ENCODE measurements at regions not wholly inside any gene's neighbourhood (a gene's known extent, or its start where the extent isn't known, plus 50 kb on each side); places are given as distances from the start of the nearest gene placed in this dataset.

DNA sequence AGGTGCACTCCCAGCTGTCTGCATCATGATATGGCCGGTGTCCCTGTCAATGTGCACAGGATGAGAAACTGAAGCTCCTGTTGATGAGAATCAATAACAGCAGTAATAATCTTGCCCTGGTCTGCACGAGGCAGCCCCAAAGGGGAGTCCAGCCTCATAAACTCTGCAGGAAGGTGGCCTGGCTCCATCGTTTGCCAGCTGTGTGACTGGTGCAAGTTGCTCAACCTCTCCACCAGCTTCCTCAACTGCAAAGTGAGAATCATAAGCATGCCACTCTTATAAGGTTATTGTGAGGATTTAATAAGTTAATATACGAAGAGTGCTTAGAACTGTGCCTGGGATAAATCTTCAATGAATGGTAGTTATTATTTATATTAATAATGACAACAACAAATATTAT, 203.4 kb upstream of the HES1 start:
- TF ChIP-seq POLR2A (IDR thresholded peaks at IDR 0.05; ENCODE audit: low read depth, low read length) (no peak), POLR2AphosphoS5 (IDR thresholded peaks at IDR 0.05; ENCODE audit: low read depth, low read length) (no peak)

All from GM12892 (cell line).